OCI-LY7 (cell line): ENCODE measurements at regions not wholly inside any gene's neighbourhood (a gene's known extent, or its start where the extent isn't known, plus 50 kb on each side); places are given as distances from the start of the nearest gene placed in this dataset.

Source experiments
- EZH2phosphoT487 ChIP-seq: fragments of 200-600 bp; sonication (generic); IDR thresholded peaks from 2 replicates; pipeline ENCODE4 v1.6.1; 2018; ENCODE audit warnings: low read depth, borderline replicate concordance, mild to moderate bottlenecking, mixed run types, antibody characterized with exemption, low read length, moderate library complexity, mixed read lengths
- TF ChIP-seq, protein P1 (sequence below): fragments of 200-600 bp; sonication (generic); conservative IDR thresholded peaks from 2 replicates; pipeline ENCODE4 v1.5.1; 2014; ENCODE audit warnings: mild to moderate bottlenecking, antibody characterized with exemption, low read length, moderate library complexity, mixed read lengths

DNA sequence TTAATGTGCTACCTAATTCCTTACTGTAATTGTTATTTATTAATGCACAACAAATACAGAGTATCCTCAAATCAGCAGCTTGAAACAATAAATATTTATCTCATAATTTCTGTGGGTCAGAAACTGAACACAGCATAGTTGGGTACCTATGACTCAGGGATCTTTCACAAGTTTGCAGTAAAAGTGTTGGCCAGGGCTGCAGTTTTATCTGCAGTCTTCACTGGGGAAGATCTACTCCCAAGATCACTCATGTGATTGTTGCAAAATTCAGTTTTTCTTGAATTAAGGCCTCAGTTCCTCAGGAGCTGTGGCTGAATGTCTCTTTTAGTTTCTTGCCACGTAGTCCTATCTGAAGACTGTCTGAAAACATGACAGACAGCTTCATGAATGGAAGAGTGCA is 237.8 kb downstream of the ZWINT start:
- TF ChIP-seq, protein P1, sequence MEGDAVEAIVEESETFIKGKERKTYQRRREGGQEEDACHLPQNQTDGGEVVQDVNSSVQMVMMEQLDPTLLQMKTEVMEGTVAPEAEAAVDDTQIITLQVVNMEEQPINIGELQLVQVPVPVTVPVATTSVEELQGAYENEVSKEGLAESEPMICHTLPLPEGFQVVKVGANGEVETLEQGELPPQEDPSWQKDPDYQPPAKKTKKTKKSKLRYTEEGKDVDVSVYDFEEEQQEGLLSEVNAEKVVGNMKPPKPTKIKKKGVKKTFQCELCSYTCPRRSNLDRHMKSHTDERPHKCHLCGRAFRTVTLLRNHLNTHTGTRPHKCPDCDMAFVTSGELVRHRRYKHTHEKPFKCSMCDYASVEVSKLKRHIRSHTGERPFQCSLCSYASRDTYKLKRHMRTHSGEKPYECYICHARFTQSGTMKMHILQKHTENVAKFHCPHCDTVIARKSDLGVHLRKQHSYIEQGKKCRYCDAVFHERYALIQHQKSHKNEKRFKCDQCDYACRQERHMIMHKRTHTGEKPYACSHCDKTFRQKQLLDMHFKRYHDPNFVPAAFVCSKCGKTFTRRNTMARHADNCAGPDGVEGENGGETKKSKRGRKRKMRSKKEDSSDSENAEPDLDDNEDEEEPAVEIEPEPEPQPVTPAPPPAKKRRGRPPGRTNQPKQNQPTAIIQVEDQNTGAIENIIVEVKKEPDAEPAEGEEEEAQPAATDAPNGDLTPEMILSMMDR, result no peak
- no peak for TF ChIP-seq EZH2phosphoT487
